GM06990 (cell line): ENCODE measurements at regions not wholly inside any gene's neighbourhood (a gene's known extent, or its start where the extent isn't known, plus 50 kb on each side); places are given as distances from the start of the nearest gene placed in this dataset.

Source experiments
- DNase-seq: peaks from one replicate; pipeline ENCODE4 v3.0.0-alpha.2; 2011; ENCODE audit not compliant: insufficient read length; ENCODE audit errors: extremely low read depth
- H3K27me3 ChIP-seq: replicated peaks from 2 replicates; pipeline ENCODE4 v1.6.0; 2011; ENCODE audit warnings: low read length; ENCODE audit not compliant: control insufficient read depth, insufficient read depth
- H3K36me3 ChIP-seq: 2 replicates; pipeline ENCODE4 v1.5.1; 2011; ENCODE audit warnings: low read length; ENCODE audit not compliant: control insufficient read depth, insufficient read depth
- H3K4me3 ChIP-seq: replicated peaks from 2 replicates; pipeline ENCODE4 v1.5.1; 2011; ENCODE audit warnings: low read depth, mild to moderate bottlenecking, control low read depth, low read length
- CTCF ChIP-seq: IDR thresholded peaks from 2 replicates; pipeline ENCODE4 v1.5.1; 2011; ENCODE audit warnings: low read length, control low read depth, mild to moderate bottlenecking, inconsistent platforms; ENCODE audit not compliant: insufficient read depth, poor library complexity, severe bottlenecking

GRCh38 chr20:17856837-17857605, 111.6 kb downstream of the SNX5 start:
- DNase-seq, result no peak
- Histone ChIP-seq H3K36me3 (no peaks in the 10 kb centered on the region), H3K4me3 (no peak overlapping the region), H3K27me3 (no peaks in the 10 kb centered on the region)
- TF ChIP-seq CTCF, result no peak

- H3K36me3 ChIP-seq, result no peaks in the 10 kb centered on the region
- TF ChIP-seq CTCF, result no peak
- DNase-seq, result peak; percentile 77
- H3K4me3 ChIP-seq, result no peak overlapping the region
- no peaks in the 10 kb centered on the region for H3K27me3 ChIP-seq
Measured at GRCh38 chr20:17856024-17856564, 112.5 kb downstream of the SNX5 start.

DNA sequence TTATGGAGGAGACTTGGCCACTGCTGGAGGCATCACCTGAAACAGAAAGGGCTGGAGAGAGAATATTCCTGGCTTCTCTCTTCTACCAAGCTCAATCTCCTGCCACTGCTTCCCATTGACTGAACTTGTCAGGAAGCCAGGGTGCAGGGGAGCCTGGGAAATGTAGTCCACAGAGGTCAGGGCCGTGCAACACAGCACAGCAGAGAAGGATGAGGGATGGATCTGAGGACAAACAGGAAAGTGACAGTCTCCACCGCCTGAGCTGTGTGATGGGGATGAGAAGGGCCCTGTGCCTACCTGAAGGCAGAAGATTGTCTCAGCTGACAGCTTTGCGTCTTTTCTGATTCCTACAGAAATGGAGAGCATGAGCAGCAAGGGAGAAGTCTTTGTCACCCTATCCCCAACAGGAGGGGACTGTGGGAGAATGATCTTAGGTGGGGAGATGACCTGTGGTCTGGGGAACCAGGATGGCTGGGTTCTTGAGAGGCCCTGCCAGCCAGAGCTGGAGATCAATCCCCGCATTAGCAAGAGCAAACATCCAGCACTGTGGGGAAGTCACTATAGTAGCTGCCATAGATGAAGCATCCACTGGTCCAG, 114.2 kb downstream of the SNX5 start:
- H3K27me3 ChIP-seq, result no peaks in the 10 kb centered on the region
- DNase-seq, result no peak
- no peaks in the 10 kb centered on the region for H3K36me3 ChIP-seq
- TF ChIP-seq CTCF, result no peak
- H3K4me3 ChIP-seq, result no peak overlapping the region

- H3K36me3 ChIP-seq, result no peaks in the 10 kb centered on the region
- no peak overlapping the region for H3K4me3 ChIP-seq
- no peaks in the 10 kb centered on the region for H3K27me3 ChIP-seq
- no peak for TF ChIP-seq CTCF
- DNase-seq, result no peak
Measured at GRCh38 chr20:17852323-17852722, 116.3 kb downstream of the SNX5 start.

DNA sequence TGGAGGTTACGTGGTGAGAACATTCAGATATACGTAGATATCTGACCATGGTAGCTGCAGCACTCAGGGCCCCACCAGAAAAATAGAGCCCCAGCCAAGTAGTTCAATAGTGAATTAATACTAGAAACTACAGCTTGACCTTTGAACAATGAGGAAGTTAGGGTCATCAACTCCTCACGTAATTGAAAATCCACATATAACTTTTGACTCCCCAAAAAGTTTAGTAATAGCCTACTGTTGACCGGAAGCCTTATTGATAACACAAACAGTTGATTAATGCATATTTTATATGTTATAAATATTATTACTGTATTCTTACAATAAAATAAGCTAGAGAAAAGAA, 117.9 kb downstream of the SNX5 start:
- DNase-seq, result no peak
- Histone ChIP-seq H3K4me3 (no peak overlapping the region), H3K36me3 (no peaks in the 10 kb centered on the region), H3K27me3 (no peaks in the 10 kb centered on the region)
- TF ChIP-seq CTCF, result no peak
